Embryonic facial prominence (tissue), 1 donor: ENCODE measurements at regions not wholly inside any gene's neighbourhood (a gene's known extent, or its start where the extent isn't known, plus 50 kb on each side); places are given as distances from the start of the nearest gene placed in this dataset.
"Not testable (repeated sequence)": the region's sequence is repeated elsewhere in the genome, so short reads cannot be mapped to it uniquely, and the experiment has no call there.

Source experiments
- DNase-seq: peaks from one replicate; pipeline ENCODE4 v3.0.0-alpha.2; 2016; ENCODE audit errors: extremely low spot score

DNA sequence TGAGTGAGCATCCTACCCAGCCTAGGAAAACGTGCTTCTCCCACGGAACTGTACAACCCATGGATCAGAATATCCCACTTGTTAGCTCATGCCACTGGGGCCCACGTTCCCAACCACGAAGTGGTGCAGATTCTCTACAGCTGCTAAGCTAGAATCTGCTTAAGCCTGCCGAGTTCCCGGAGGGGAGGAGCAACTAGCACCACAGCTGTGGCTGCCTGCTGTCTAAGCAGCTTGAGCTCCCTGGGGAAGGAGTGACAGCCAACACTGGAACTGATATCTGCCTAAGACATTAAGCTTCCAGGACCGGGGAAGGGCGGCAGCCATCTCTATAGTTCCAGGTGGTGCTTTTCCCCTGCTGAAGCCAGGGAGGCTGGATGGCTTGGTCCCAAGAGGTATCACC, 334.7 kb upstream of the CHRM2 start:
- DNase-seq = no peak

DNA sequence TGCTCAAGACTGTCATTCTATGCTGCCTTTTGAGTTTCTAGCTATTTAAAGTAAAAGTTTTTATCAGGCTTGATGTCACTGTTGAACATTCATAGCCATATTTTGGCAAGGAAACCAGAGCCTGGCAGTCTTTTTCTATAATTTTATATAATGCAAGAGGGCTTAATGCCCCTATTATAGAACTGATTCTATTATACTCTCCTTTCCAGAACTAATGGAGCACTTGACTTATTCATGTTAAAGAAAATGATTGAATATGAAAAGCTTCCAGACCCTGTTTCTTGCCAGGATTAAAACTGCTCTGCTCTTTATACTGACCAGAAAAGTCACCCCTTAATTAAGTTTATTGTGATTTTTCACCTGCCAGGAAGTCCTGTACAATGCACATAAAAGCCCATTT, 337.6 kb upstream of the CHRM2 start:
- DNase-seq = no peak

DNA sequence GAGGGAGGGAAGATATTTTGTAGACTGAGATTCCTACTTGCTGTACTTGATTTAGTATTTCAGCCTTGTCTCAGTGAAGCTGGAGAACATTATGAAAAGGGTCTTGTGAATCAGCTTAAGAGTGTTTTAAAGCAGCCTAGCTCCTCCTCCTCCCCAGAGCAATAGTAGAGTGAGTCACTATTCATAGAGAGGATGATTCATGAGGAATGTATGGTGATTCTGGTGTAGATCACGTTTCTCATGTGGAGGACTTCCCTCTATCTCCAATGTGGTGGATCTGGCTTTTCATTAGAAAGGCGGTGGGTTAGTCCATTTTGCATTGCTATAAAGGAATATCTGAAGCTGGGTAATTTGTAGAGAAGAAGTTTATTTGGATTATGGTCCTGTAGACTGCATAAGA, 340.1 kb upstream of the CHRM2 start:
- no peak for DNase-seq

DNA sequence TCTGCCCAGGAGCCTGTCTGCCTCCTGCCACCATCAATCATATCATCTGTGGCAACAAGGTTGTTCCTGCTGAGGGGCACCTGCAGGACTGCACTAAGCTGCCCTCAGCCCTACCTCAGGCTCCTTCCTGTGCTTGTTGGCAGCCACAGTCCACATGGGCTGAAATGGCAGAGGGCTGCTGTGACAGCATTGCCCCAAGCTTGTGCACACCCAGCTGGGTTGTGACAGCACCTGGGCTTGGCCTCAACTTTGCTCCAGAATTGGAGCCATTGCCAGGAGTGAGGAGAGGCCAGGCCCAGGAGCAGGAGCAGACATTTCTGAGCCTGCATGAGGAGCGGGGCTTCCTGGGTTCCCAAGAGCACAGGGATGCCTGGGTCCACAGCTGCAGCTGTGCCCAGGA, 340.9 kb upstream of the CHRM2 start:
- no peak for DNase-seq

DNA sequence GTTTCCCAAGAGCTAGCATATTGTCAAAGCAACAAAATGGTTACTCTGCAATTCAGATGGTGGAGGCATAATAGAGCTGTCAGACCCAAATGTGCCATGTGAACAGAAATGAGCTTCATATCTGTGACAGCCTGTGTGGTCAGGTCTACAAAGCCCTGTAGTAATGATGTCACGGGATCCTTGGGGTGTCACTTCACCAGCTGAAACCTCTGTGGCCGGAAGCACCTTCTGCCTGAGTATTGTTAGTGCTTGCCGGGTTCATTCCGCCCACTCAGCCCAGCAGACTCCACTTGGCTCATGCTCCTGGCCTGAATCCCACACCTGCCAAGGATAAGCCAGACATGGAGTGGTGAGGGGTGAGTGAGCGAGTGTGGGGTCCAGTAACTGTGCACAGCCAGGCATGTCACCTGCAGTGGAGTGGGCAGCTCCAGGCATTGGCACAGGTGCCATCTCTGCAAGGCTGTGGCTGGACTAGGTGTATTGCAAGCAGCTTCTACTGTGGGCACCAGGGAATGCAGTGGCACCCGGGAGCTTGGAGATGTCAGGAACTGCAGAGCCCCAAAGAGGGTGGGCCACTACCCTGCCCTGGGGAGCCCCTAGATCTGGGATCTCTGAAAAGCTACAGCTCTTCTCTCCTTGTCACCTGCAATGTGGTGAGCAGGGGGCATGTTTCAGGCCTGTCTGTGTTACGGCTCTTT, 341.9 kb upstream of the CHRM2 start:
- no peak for DNase-seq

DNA sequence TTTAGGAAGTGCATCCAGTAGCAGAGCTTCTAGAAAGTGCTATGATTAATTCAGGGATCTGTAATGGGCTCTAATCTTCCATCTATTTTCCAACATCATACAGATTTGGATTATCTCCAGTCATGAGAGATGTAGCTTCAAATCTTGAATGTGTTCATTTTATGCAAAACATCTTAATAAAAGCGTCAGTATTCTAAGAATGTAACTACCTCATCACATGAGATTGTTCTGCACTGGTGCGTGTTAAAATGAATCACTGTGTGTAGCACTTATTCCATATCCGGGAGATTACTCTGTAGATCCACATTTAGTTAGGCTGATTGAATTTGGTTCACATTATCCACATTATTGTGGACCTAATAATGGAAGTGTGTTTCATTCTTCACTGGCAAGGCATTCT, 344.9 kb upstream of the CHRM2 start:
- DNase-seq = no peak

DNA sequence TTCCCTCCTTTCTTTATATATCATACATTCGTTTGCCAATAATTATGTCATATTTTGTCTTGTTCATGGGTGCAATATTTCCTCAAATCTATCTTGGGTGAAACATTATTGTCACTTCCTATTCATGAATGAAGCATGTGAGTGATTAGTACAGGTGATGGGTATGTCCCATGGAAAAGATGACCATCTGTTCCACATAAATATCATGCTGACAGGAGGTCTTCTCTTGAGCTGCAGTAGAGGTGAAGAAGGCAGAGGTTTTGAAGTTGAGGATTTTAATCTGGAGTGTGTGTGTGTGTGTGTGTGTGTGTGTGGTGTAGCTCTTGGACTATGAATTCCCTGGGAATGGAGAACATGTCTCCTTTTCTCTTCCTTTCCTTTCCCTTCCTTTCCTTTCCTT, 350.5 kb upstream of the CHRM2 start:
- DNase-seq = no peak

DNA sequence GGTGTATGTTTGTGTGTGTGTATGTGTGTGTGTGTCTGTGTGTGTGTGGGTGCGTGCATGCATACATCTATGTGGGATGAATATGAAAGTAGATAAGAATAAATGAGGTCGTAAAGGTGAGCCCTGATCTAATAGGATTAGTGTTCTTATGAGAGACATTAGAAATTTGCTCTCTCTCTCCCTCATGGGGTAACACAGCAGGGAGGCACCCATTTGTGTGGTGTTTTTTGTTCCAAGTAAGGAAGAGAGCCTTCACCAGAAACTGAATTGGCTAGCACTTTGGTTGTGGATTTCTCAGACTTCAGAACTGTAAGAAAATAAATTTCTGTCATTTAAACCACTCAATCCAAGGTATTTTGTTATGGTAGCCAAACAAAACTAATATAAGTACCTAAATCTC, 353.7 kb upstream of the CHRM2 start:
- DNase-seq = no peak

DNA sequence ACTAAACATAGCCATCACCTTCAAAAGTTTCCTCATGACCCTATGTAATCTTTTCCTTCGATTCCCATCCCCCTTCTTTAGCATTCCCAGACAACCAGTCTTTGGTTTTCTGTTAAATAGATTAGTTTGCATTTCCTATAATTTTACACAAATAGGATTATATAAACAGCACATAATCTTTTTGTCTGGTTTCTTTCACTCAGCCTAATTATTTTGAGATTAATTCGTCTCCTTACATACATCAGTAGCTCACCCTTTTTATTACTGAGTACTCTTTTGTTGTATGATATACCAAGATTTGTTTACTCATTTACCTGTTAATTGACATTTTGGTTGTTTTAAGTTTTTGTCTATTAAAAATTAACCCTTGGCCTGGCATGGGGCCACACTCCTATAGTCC, 354.7 kb upstream of the CHRM2 start:
- DNase-seq = no peak

DNA sequence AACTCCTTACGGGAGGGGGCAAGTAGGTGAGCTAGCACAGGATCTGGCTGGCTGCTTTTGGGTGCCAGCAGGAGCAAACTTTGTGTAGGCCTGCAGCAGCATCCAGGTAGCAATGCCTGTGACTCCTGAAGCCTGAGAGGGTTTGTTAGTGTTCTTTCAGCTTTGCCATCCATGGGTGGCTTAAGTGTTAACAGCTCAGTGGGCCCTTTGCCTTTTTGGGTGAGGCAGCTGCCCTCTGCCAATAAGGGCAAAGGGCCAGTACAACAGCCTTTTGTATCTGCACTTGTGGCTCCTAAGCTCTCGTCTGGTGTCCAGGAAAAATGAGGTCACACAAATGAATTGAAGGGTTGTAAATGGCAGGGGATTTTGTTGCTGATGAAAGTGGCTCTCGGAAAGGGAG, 359.0 kb upstream of the CHRM2 start:
- DNase-seq = no peak

DNA sequence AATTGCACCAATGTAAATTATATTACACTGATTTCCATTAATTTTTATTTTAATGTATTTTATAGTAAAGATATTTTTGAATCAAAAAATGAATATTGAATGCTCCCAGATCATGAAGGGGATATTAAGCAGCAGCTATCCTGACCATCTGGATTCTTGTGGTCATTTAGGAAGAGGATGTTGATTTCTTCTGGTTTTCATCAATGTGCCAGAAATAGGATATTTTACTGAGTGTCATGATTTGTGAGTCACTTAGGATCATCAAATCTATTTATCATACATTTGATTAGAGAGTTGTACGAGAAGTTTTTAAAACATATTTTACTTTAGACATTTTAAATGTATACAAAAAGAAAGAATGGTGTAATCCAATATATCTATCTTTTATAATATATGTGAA, 366.3 kb upstream of the CHRM2 start:
- DNase-seq = no peak

DNA sequence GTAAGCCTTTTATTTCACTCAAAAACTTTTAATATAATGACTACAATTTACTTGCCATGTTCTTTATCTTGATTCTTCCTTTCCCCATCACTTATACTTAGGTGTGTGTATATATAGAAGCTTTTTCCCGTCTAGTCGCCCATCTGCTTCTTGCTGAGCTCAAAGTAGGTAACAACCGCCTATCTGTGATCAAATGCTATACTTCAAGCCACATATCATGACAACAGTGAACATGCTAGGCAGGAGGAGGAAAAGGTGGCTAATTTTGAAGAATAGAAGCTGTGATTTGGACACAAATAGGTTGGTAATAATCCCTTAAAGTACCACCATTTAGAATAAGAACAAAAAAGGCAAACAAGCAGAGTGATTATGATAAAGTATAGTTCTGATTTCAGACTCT, 367.3 kb upstream of the CHRM2 start:
- DNase-seq = no peak

DNA sequence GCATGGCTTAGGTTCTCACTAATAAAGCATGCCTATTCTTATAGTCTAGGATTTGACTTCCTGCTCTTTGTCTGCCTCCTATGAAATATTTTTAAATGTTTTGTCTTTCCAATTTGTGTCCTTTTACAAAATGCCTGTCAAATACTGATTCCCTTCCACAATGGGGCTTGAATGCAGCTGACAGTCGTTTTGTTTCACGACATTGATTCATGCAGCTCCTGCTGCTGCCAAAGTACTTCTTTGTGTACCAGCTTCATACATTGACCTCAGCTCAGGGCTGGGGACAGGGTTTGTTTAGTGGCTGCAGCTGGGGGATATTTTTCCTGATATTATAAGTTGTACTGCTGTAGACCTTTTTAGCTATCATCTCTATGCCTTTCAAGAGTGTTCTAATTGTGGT, 371.9 kb upstream of the CHRM2 start:
- no peak for DNase-seq

DNA sequence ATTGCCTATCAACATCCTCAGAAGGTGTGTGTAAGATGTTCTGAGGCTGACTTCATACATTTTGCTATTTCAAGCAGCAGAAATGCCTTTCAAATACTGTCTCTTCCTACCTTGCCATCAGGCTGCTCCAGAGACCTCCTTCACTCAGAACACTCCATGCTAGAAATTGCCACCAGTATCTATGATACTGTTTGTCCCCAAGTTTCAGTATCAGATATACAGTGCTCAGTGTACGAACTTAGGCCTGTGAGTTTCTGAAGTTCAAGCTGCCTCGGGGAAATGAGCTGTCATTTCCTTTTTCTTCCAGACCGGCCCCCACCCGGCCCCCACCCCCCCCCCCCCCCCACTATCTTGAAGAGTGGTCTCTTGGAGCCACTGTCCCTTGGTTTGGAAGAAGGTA, 373.4 kb upstream of the CHRM2 start:
- no peak for DNase-seq

DNA sequence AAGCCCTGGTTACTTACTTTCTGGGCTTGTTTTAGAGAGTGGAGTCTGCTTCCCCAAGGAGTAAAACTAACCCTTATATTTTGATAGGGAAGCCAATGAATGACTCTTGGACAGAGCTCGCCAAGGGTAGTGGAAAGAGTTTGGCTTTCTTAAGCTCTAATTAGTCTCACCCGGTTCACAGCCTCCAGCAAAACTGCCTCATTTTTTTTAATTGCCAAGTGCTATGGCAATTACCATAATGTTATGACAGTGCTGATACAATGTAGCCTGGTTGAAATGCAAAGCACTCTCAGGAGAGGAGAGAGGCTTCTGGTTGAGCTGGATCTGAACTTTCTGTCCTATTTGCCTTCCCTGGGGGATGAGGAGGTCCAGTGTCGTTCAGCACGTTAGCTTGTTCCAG, 376.1 kb upstream of the CHRM2 start:
- DNase-seq = no peak

DNA sequence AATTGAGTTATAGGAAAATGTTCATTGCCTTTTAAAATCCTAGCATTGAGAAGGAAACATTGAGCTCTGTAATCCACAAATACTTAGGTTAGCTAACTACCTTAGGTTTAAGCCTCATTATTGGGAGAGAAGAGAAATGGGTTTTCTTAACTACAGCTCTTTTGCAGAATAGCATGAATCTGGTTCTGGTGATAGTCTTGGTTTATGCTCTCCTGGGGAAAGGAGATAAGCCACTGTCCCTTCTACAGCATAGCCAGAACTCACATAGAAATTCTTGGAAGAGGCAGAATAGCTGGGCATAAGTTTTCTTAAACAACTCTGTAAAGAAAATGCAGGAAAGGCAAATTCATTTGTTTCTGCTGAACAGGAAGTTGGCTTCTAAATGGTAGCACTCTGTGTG, 378.6 kb upstream of the CHRM2 start:
- DNase-seq = no peak

DNA sequence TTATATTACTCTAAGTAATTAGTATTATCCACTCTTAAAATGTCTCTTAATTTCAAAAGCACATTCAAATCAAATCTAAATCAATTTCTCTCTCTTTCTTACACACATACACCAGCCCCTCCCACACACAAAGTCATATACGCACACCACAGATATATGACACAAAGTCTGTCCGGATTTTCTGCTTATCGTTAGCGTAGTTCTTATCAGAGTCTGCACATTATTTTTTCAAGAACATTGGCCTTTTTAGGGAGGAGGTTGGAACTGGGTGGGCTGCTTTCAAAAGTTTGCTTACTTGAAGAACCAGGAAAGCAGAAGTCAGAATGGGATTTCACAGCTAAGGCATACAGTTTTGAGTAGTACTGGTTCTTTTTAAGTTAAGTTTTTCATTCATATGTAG, 387.6 kb upstream of the CHRM2 start:
- DNase-seq = no peak

DNA sequence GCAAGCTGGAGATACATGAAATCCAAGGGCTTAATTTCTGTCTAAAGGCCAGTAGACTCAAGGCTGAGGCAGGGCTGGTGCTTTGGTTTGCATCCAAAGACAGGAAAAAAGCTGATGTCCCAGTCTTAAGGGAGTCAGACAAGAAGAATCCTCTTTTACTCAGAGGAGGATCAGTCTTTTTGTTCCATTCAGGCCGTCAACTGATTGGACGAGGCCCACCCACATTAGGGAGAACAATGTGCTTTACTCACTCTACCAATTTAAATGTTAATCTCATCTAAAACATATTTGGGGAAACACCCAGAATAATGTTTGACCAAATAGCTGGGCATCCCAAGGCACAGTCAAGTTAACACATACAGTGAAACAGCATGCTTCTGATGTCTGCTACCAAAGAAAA, 388.5 kb upstream of the CHRM2 start:
- no peak for DNase-seq

DNA sequence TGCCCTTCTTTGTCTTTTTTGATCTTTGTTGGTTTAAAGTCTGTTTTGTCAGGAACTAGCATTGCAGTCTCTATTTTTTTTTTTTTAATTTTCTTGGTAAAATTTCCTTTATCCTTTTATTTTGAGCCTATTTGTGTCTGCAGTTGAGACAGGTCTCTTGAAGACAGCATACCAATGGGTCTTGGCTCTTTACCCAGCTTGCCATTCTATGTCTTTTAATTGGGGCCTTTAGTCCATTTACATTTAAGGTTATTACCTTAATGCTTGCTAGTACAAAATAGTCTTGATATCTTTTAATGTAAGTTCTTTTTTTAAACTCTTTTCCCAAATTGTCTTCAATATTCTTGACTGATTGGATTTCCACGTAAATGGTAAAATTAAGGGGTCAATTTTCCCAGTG, 398.3 kb upstream of the CHRM2 start:
- no peak for DNase-seq

DNA sequence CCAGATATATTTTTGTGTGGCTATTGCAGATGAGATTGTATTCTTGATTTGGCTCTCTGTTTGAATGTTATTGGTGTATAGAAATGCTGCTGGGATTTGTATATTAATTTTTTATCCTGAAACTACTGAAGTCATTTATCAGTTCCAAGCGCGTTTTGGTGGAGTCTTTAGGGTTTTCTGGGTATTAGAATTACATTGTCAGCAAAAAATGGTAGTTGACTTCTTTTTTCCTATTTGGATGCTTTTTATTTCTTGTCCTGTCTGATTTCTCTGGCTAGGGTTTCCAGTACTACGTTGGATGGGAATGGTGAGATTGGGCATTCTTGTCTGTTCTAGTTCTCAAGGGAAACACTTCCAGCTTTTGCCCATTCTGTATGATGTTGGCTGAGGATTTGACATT, 415.5 kb upstream of the CHRM2 start:
- DNase-seq = no peak

DNA sequence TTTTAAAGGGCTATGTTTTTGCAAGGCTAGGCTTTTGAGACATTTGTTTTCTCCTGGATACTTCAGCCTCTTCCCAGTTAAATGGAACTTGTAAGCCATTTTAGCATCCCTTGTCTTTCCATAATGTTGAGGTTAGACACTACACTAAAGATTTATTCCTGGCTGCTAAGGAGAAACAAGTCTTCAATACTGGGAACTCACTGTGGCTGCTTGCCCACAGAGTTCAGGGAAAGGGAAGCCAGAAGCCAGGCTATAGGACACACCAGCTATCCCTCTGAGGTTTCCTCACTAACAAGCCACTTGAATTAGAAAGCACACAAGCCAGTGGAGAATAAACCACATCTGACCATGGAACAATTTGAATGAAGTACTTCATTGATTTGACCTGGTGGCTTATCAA, 421.7 kb upstream of the CHRM2 start:
- DNase-seq = no peak

DNA sequence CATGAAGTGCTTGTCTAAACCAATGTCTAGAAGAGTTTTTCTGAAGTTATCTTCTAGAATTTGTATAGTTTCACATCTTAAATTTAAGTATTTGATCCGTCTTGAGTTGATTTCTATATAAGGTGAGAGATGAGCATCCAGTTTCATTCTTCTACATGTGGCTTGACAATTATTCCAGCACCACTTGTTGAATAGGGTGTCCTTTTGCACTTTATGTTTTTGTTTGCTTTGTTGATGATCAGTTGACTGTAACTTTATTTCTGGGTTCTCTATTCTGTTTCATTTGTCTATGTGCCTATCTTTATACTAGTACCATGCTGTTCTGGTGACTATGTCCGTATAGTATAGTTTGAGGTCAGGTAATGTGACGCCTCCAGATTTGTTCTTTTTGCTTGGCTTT, 426.6 kb upstream of the CHRM2 start:
- DNase-seq = no peak

DNA sequence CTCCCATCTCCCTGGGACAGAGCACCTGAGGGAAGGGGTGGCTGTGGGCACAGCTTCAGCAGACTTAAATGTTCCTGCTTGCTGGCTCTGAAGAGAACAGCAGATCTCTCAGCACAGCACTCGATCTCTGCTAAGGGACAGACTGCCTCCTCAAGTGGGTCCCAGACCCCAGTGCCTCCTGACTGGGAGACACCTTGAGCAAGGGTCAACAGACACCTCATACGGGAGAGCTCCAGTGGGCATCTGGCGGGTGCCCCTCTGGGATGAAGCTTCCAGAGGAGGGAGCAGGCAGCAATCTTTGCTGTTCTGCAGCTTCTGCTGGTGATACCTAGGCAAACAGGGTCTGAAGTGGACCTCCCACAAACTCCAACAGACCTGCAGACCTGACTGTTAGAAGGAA, 436.7 kb upstream of the CHRM2 start:
- DNase-seq = not testable (repeated sequence)

DNA sequence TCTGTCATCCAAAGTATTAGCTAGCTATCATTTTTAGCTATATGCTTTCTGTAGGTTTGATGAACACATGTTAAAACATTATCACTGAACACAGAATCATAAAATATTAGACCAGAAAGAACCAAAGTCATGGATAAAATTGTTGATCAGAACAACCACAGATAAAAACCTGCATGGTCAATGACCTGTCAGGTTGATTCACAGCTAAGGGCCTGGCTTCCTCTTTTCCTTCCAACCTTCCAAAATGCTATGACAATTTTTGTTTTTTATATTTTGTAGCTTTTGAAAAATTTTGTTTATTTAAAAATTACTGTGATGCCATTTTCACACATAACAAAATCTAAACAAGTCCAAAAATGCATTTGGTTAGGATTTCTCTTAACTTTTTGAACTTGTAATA, 444.4 kb upstream of the CHRM2 start:
- DNase-seq = no peak

DNA sequence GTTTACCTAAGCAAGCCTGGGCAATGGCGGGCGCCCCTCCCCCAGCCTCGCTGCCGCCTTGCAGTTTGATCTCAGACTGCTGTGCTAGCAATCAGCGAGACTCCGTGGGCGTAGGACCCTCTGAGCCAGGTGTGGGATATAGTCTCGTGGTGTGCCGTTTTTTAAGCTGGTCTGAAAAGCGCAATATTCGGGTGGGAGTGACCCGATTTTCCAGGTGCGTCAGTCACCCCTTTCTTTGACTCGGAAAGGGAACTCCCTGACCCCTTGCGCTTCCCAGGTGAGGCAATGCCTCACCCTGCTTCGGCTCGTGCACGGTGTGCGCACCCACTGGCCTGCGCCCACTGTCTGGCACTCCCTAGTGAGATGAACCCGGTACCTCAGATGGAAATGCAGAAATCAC, 442.6 kb upstream of the MTPN start:
- DNase-seq = not testable (repeated sequence)
